ENCODE measurements at regions not wholly inside any gene's neighbourhood (a gene's known extent, or its start where the extent isn't known, plus 50 kb on each side); places are given as distances from the start of the nearest gene placed in this dataset.
A peak's percentile ranks its signal among the peaks of the same experiment; 100 is the strongest.
"Not testable (repeated sequence)": the region's sequence is repeated elsewhere in the genome, so short reads cannot be mapped to it uniquely, and the experiment has no call there.

- no peak for DNase-seq
Measured at GRCh38 chr2:207332480-207333212, 166.9 kb upstream of the KLF7 start.

DNA sequence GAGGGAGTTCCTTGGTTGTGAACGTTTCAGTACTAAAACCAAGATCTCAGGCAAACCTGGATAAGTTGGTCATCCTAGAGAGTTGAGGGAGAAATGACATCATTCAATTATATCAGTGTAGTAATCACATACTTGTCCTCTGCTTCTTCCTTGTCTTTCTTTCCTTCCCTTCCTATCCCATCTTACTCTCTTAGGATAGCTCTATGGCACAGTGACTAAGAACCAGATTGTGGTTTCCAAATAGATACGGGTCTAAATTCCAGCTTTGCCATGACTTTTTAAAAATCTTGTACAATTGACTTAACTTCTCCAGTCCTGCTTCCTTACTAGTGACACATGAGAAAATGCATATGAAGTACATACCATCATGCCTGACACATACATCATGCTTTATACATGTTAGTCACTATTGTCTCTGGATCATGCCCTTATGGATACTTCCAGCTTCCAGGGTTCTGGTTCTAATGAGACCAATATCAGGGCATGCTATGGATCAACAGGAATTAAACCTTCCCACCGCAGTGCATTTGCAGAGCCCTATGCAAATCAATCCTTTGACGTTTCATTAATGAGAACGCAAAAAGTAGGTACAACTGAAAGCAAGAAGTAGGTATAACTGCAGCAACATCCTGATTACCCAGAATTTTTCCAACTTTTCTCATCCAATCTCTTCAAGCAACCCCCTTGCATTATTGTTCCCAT lies 168.0 kb upstream of the KLF7 start:
- no peak for DNase-seq

GRCh38 chr2:207334301-207334623 lies 168.5 kb upstream of the KLF7 start:
- no peak for DNase-seq

DNA sequence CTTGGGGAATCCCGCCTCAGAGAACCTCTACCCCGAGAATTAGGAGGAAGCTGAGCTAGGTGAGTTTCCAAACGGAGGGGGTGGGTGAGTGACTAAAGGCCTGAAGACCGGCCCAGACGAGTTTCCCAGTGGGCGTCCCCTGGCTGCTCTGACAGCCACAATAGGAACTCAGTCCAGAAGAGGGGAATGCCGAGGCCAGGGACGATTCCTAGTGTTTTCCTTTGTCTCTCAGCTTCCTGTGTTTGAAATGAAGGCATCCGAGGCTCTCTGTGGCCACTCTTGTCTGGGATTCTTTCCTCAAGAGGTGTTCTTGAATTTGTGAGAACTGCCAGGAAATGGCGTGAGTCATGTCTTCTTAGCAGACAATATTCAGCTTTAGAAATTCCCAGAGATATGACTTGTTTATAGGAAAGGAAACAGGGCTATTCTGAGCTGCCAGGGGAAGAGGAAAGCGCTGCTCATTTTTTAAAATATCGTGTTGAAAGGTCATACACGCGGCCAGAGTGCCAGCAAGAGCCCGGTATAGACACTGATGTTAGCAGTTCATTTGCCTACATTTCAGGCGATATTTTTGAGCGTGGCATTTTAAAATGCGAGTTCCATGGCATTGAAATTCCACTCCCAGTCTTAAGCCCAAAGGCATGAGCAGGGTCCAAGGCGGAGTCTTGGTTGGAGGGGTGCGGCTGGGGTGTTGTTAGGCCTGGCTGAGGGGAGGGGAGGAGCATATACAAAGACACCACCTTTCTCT lies 169.1 kb upstream of the KLF7 start:
- peak; percentile 34 to 38 for DNase-seq

DNA sequence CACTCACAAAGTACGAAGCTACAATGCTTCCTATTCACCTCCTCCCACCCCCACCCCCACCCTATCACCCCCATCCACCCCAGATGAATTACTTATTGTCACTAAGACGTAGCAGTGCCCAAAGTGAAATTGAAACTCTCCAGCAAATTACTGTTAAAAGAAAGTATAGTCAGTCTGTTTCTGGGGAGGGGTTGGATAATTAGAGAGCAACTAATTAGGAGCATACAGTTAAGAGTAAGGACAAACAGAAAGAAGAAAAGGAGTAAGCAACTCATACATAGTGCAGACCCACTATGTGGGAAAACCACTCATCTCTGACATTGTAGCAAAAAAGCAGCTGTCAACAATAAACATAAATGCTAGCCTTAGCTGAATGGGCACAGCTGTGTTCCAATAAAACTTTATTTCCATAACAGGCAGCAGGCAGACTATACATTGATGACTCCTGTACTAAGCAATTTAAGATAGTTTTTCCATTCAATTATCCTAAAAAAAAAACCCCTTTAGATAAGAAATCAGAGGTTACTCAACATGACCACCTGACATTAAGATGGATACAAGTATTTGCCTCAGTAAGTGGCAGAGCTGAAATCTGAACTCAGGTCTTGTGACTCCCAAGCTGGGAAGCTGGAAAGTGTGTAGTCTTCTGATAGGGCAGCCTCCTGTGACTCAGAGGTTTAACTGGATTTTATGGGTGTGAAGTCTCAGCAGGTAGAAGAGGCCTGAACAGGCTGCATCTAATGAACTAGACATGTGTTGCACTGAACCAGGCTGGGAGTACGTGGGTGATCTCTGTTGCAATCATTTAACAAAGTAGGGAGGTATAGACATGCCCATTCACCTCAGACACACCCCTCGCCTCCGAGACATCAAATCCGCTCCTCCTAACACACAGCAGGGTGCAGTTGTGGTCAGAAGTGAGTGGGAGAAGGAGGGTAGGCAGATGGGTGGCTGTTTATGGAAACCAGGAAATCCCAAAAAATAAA lies 171.8 kb upstream of the KLF7 start:
- DNase-seq, result no peak

GRCh38 chr2:207338220-207338607 lies 172.5 kb upstream of the KLF7 start:
- DNase-seq, result no peak

DNA sequence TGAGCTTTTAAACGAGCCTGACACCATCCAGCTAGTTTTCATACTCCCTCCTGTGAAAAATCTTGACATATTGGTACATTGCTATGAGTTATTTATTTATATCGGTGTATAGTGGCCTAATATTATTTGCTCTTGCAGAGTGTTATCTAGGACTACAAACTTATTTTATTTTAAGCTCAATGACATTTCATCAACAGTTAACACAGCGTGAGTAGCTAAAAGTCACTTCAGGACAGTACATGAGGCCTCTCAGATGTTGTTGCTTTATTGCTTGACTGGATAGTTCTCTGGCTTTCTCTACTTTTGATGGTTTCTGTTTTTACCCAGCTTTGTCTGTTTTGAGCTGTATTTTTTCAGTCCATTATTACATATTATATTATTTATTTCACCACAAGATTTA lies 172.9 kb upstream of the KLF7 start:
- DNase-seq, result no peak

- no peak for DNase-seq
Measured at GRCh38 chr2:207341112-207341750, 175.5 kb upstream of the KLF7 start.

DNA sequence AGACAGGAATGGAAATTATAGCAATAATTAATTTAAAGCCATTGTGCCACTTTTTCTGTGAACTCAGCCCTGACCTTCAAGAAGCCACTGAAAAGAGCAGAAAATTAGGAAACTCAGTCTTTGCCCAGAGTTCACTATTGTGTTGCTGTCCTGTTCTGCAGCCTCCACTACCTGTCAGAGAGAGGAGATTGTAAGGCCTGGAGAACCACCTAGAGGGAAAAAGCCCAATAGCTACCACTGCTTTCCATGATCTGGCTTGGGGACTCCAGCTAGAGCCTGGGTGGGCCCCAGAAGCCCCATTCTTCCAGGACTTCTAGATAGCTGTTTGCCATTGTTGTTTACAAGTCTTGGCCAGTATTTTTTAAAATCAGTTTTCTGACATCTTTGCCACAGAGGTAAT lies 176.1 kb upstream of the KLF7 start:
- DNase-seq, result no peak

GRCh38 chr2:207344596-207345394 lies 179.0 kb upstream of the KLF7 start:
- DNase-seq, result not testable (repeated sequence)

DNA sequence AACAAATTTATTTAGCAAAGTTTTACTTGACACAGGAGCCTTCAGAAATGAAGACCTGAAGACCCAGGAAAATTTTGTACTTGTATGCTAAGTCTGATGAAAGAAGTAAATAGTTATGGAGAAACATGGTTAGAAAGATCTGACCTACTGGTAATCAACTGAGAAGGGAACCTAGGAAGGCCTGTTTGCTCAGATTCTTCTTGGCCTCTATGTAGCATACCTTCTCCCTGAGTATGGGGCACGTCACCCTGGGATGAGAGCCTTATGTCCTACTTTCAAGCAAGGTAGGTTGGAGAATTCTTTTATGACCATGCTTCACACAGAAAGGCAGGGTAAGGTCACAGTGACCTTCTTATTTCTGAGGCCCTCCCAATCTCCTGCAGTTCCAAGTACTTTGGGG lies 178.6 kb upstream of the CREB1 start:
- DNase-seq, result no peak

DNA sequence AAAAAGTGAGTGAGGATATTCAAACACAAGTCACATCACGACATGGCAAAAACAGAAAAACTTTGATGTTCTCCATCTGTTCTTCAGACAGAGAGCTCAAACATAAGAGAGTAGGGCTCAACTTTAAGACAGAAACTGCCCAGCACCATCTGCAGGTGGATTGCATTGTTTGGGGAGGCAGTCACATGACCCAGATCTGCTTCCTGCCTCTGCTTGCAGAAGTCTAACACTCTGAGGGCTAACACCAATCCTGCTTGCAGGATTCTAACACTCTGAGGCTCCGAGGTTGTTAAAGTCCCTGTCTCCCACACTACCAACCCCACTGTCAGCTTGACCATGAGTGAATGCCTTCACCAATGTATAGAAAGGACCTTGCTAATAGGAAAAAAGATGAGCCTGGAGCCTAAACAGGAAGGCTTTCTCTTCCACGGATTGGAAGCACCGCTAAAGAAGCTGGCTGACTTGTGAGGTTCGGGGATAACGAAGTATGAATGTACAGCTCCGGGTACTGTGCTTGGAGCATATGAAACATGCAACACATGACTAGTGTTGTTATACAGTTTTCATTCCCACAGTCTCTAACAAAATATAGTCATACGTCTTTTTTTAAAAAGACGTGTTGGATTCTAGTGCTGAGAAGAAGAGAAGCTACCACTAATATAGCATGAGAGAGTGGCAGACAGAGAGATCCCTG lies 176.6 kb upstream of the CREB1 start:
- DNase-seq, result no peak

DNA sequence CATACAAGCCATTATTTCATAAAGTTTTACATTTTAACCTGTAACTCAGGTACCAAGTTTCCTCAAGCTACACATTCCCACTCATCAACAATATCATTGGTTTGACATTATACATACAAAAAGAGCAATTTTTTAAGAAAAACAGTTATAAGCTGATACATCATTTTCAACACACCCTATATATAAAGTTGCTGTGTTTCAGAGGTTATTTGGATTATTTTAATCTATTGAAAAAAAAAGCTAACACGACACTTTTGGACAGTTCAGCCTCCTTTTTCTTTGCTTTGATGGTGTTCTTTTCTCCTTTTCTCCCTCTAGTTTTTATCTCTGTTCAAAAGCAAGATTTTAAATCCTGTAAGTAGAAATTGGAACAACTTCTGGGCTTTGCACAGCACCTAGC lies 175.9 kb upstream of the CREB1 start:
- no peak for DNase-seq

- no peak for DNase-seq
Measured at GRCh38 chr2:207354462-207354861, 175.3 kb upstream of the CREB1 start.

DNA sequence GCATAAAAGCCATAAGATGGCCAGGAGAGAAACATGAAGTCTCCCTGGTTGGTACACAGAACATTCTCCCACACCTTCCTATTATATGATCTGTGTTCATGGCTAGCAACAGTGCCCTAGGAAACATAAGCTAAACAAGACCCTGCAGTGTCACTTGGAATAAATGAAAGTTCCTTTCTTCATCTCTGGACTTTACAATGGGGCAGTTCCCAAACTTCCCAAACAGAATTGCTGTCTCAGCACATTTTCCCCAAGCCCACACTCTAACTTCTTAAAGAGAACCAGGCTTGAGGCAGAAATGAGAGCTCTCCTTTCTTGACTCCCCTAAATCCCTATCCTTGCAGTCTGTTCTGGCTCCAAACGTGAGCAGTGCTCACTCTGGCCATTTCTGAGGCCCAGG lies 173.2 kb upstream of the CREB1 start:
- no peak for DNase-seq

DNA sequence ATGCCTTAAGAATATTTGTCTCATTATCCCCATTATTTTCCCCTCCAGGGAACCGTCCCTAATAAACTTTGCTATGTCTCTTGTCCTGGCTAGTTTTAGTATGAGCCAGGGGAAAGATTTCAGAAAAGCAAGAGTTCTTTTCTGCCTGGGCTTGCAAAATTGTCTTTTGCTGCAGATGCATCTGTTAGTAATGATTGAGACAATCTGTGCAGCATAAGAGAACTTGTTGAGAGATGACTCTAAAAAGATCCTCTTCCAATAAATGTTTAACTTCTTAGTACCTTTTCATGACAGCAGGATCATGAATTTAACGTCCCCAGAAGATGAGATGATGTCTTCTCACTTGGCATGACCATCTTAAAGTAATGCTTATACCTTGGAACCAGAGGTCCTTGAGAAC lies 172.5 kb upstream of the CREB1 start:
- no peak for DNase-seq

- no peak for DNase-seq
Measured at GRCh38 chr2:207362716-207363115, 167.0 kb upstream of the CREB1 start.

DNA sequence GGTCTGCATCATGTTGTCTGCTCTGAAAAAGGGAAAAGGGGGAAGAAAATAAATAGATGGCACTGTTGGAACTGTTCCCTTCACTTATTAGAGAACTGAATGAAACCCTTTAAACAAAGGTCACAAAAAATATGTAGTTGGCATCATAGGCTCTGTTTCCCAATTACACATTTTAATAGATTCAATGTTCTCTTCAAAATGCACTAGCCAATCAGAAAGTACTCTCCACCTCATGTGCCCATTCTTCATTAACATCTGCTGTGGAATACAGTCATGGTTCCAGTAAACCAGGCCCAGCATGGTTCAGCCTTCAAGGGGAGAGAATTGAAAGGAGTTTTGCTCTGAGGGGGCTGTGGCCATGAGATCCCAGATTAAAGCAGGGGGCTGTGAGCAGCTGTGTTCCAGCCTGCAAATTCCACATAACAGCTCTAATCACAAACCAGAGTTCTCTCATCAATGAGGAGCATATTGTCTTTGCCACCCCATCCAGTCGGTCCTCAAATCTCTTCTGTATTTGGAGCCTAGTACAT lies 165.9 kb upstream of the CREB1 start:
- DNase-seq, result no peak

- DNase-seq, result no peak
Measured at GRCh38 chr2:207370646-207371045, 159.1 kb upstream of the CREB1 start.

- no peak for DNase-seq
Measured at GRCh38 chr2:207371877-207372276, 157.9 kb upstream of the CREB1 start.

- no peak for DNase-seq
Measured at GRCh38 chr2:207372483-207372882, 157.3 kb upstream of the CREB1 start.
